Activated CD8-positive, alpha-beta memory T cell treated with anti-CD3 and anti-CD28 coated beads, Interleukin-2, amount 10 ng/mL, durations not matched to agents 7 days and 5 days (primary cell): ENCODE measurements at regions not wholly inside any gene's neighbourhood (a gene's known extent, or its start where the extent isn't known, plus 50 kb on each side); places are given as distances from the start of the nearest gene placed in this dataset.

Experiments
- ATAC-seq: fragments of 150-1000 bp; cut with Tn5 transposase; one replicate; pipeline ENCODE4 v1.10.0; 2021; ENCODE audit warnings: moderate library complexity
- CTCF ChIA-PET: fragments of 350-600 bp; sonication (Branson Sonifier 250); formaldehyde crosslinking; loops from one replicate; lab custom pipeline; 2021; ENCODE audit warnings: antibody characterized with exemption; lab: Charles Lee
- DNase-seq: peaks from one replicate; pipeline ENCODE4 v3.0.0-alpha.2; 2020
- H3K27ac Mint-ChIP-seq: one replicate; pipeline ENCODE4 v1.8.0; 2021; ENCODE audit warnings: mild to moderate bottlenecking, mixed read lengths
- H3K27me3 Mint-ChIP-seq: one replicate; pipeline ENCODE4 v1.8.0; 2021; ENCODE audit warnings: mixed read lengths
- H3K36me3 Mint-ChIP-seq: one replicate; pipeline ENCODE4 v1.8.0; 2021; ENCODE audit warnings: mild to moderate bottlenecking, mixed read lengths
- H3K4me1 Mint-ChIP-seq: one replicate; pipeline ENCODE4 v1.8.0; 2021; ENCODE audit warnings: mixed read lengths
- H3K4me3 Mint-ChIP-seq: one replicate; pipeline ENCODE4 v1.8.0; 2021; ENCODE audit warnings: mild to moderate bottlenecking, moderate library complexity, mixed read lengths
- H3K9me3 Mint-ChIP-seq: one replicate; pipeline ENCODE4 v1.8.0; 2022; ENCODE audit warnings: low read depth, mixed read lengths

DNA sequence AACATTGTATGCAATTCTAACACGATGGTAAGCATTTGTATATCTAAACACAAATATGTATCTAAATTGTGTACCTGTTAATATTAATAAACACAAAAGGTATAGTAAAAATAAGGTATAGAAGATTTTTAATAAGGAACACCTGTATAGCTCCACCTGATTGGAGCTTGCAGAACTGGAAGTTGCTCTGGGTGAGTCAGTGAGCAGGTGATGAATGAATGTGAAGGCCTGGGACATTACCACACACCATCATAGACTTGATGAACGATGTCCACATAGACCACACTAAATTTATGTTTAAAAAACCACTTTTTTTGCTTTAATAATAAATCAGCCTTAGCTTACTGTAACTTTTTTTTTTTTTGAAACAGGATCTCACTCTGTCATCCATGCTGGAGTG is 97.6 kb upstream of the CLMP start:
- no peak overlapping the region for H3K27ac Mint-ChIP-seq
- peaks cover 15% of the 10 kb centered on the region for H3K27me3 Mint-ChIP-seq
- ATAC-seq (no peak), DNase-seq (no peak)
- no peaks in the 10 kb centered on the region for H3K4me1 Mint-ChIP-seq
- no peaks in the 10 kb centered on the region for H3K36me3 Mint-ChIP-seq
- no peak overlapping the region for H3K4me3 Mint-ChIP-seq
- CTCF ChIA-PET: interaction anchor here (1.0 kb wide), 1 partner anchor 181 kb away, joined by 3 read pairs; no protein-coding TSS in a partner anchor
- H3K9me3 Mint-ChIP-seq: no peaks in the 10 kb centered on the region

DNA sequence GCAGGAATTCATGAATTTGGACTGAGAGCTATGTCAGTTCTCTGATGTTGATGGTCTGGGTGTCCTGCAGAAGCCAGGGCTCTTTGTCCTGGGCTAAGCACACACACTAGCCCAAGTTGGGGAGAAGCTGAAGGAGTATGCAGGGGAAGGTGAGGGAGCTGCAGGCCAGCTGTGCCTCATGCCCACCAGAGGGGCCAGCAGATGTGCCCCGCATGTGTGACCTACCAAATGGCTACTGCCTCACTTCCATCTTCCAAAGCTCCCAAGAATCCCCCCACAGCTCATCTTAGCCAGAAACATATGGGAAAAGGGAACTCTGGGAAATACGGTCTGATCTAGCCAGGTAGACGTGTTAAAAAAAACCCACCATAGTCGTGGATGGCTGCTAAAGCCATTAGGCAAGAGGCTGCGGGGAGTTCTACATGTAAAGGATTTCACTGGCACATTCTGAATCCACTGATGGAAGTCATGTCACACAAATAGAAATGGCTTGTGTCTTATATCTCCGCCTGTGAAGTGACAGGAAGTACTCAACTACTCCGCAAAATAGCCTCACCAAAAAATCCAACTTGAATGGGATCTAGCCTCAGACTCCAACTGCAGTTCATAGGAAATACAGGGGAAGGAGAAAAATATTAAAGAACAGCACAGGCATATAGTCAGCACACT is 96.3 kb upstream of the CLMP start:
- no peaks in the 10 kb centered on the region for H3K9me3 Mint-ChIP-seq
- ATAC-seq (no peak), DNase-seq (no peak)
- no peaks in the 10 kb centered on the region for H3K4me1 Mint-ChIP-seq
- H3K4me3 Mint-ChIP-seq: no peak overlapping the region
- H3K36me3 Mint-ChIP-seq: no peaks in the 10 kb centered on the region
- no peak overlapping the region for H3K27ac Mint-ChIP-seq
- CTCF ChIA-PET: interaction anchor here (0.6 to 1.5 kb wide), 2 partner anchors 10 to 289 kb away, joined by 3 to 5 read pairs; no protein-coding TSS in a partner anchor
- peaks cover 21% of the 10 kb centered on the region for H3K27me3 Mint-ChIP-seq

DNA sequence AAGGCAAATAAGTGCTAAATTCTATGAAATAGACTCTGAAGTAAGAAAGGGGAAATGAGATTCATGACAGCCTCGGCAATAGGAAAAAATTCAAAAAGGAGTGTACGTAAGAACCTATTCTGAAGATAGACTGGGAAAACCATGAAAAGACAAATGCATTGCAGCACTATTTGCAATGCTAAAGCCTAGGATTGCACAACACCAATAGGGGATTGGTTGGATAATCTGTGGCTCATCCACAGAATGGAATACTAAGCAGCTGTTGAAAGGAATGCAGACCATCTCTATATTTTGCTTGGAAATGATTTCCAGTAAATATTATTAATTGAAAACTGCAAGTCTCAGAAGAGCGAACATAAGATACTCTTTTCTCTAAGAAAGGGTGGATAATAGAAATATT is 91.7 kb upstream of the CLMP start:
- Mint-ChIP-seq H3K4me1 (no peaks in the 10 kb centered on the region), H3K27ac (no peak overlapping the region), H3K36me3 (no peaks in the 10 kb centered on the region), H3K4me3 (no peak overlapping the region), H3K27me3 (peaks cover 51% of the 10 kb centered on the region), H3K9me3 (no peaks in the 10 kb centered on the region)
- no peak for ATAC-seq
- CTCF ChIA-PET: interaction anchor here (1.4 to 2.3 kb wide), 2 partner anchors 14 to 25 kb away, joined by 5 to 8 read pairs; no protein-coding TSS in a partner anchor
- no peak for DNase-seq

DNA sequence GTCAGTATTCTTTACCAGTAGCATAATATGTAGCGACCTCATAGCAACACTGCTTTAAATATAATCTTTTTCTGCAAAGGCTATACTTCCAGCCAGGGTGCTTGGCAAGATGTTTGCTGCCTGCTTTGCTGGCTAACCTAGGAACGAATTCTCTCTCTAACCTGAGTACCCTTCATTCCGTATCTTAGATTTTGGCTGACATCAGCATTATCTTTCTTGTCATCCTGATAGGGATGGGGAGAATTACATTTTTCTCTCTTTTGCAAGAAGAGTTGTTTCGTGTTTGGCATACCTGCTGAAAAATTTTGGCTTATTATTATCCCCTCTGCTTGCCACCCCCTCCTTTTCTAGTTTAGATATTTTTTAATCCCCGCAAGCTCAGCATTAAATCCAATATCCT is 91.2 kb upstream of the CLMP start:
- Mint-ChIP-seq H3K4me1 (no peaks in the 10 kb centered on the region), H3K36me3 (no peaks in the 10 kb centered on the region), H3K27ac (no peak overlapping the region), H3K4me3 (no peak overlapping the region), H3K9me3 (no peaks in the 10 kb centered on the region), H3K27me3 (peaks cover 56% of the 10 kb centered on the region)
- DNase-seq (no peak), ATAC-seq (no peak)
- CTCF ChIA-PET: interaction anchor here (2.3 kb wide), 1 partner anchor 25 kb away, joined by 8 read pairs; no protein-coding TSS in a partner anchor

DNA sequence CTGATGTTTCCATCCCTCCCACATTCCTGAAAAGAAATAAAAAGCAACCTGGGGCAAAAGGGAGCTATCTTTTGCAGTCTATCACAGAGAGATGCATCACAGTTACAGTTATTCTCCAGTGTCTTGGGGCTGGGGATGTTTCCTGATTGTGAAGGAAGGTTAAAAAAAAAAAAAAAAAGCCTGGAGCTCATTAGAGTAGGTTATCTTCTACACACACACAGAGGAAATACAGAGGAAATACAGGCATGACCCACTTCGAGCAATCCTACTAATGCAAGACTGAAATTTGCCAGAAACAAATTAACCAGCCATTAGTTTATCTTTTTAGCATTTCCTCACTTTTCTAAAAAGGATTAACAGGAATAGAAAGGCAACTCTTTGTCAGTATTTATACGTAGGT is 89.4 kb upstream of the CLMP start:
- H3K36me3 Mint-ChIP-seq: no peaks in the 10 kb centered on the region
- peaks cover 67% of the 10 kb centered on the region for H3K27me3 Mint-ChIP-seq
- H3K9me3 Mint-ChIP-seq: no peaks in the 10 kb centered on the region
- no peak overlapping the region for H3K27ac Mint-ChIP-seq
- no peak for ATAC-seq
- no peaks in the 10 kb centered on the region for H3K4me1 Mint-ChIP-seq
- no peak for DNase-seq
- CTCF ChIA-PET: interaction anchor here (0.7 to 0.8 kb wide), 2 partner anchors 23 to 369 kb away, joined by 3 read pairs; no protein-coding TSS in a partner anchor
- no peak overlapping the region for H3K4me3 Mint-ChIP-seq

DNA sequence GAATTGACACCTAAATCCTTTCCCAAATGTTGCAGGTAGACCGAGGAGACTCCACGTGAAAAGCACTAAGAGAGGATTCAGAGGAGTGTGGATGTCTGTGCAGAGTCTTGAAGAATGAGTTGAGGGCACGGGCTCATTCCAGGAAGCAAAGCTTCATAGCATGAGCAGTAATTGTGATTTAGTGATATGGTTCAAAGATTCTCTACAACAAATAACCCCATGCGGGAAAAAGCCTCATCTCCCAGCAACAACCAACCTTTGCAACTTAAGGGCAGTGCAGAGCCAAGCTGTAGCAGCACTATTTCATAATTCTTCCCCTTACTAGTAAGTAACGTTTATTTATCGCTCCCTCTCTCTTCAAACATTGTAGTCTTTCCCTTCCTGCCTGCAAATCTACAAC is 87.5 kb upstream of the CLMP start:
- no peaks in the 10 kb centered on the region for H3K9me3 Mint-ChIP-seq
- peaks cover 74% of the 10 kb centered on the region for H3K27me3 Mint-ChIP-seq
- no peaks in the 10 kb centered on the region for H3K36me3 Mint-ChIP-seq
- no peaks in the 10 kb centered on the region for H3K4me1 Mint-ChIP-seq
- H3K4me3 Mint-ChIP-seq: no peak overlapping the region
- DNase-seq: no peak
- no peak for ATAC-seq
- no peak overlapping the region for H3K27ac Mint-ChIP-seq
- CTCF ChIA-PET: interaction anchor here (1.0 kb wide), 1 partner anchor 21 kb away, joined by 5 read pairs; no protein-coding TSS in a partner anchor

DNA sequence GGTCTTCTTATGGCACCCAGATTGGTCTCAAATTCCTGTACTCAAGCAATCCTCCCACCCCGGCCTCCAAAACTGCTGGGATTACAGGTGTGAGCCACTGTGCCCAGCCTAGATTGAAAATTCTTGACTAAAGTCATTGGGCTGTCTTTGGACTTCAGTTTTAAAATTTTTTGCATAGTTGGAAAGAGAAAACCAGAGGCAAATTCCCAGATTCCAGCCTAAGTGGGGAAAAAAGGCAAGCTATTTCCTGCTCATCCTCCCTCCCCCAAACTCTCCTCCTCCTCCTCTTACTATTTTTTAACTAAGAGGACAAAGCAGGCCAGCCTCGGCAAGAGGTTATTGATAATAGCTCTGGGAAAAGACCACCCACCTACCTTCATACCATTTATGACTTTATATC is 78.6 kb upstream of the CLMP start:
- H3K4me3 Mint-ChIP-seq: no peak overlapping the region
- peaks cover 23% of the 10 kb centered on the region for H3K27me3 Mint-ChIP-seq
- ATAC-seq (no peak), DNase-seq (no peak)
- CTCF ChIA-PET: interaction anchor here (1.0 to 2.2 kb wide), 2 partner anchors 12 to 28 kb away, joined by 3 to 8 read pairs; no protein-coding TSS in a partner anchor
- H3K9me3 Mint-ChIP-seq: no peaks in the 10 kb centered on the region
- no peaks in the 10 kb centered on the region for H3K4me1 Mint-ChIP-seq
- H3K36me3 Mint-ChIP-seq: no peaks in the 10 kb centered on the region
- H3K27ac Mint-ChIP-seq: no peak overlapping the region

DNA sequence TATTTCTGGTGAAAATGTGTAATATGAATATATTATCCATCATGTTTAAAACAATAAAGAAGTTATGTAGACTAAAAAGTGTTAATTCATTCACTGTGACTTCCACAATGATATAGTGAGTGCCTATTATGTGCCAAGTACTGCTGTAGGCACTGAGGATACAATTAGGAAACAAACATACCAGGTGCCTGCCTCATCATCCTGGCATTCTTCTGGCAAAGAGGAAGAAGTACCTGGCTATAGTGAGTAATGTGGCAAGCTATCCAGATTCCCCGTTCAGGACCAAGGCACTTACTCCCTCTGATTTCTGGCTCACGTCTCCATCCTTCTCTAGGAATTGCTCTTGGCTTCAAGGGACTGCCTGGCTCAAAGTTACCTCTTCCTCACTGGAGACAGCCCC is 77.5 kb upstream of the CLMP start:
- H3K4me3 Mint-ChIP-seq: no peak overlapping the region
- peaks cover 19% of the 10 kb centered on the region for H3K27me3 Mint-ChIP-seq
- H3K4me1 Mint-ChIP-seq: peaks cover 6% of the 10 kb centered on the region
- no peaks in the 10 kb centered on the region for H3K9me3 Mint-ChIP-seq
- no peaks in the 10 kb centered on the region for H3K36me3 Mint-ChIP-seq
- no peak overlapping the region for H3K27ac Mint-ChIP-seq
- DNase-seq (no peak), ATAC-seq (no peak)
- CTCF ChIA-PET: interaction anchor here (1.5 to 2.2 kb wide), 2 partner anchors 11 kb away, joined by 8 read pairs; no protein-coding TSS in a partner anchor

DNA sequence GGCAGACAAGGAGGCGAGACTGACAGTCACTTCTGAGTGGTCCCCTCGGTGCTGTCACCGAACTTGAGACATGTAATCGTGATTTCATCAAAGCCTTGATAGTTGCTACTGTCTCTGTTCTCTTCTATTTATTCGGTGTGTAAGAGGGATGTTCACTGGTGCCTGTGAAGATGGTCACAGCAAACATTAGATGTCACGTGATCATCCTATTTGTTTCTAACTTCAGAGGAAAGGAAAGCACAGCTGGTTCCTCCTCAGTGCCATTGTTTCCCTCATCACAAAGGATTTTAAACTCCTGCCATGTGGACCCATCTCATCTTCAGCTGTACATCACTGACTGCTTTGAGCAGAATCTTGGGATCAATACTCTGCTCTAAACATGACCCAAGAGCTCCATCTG is 73.1 kb upstream of the CLMP start:
- Mint-ChIP-seq H3K27ac (no peak overlapping the region), H3K4me3 (no peak overlapping the region), H3K4me1 (peaks cover 13% of the 10 kb centered on the region), H3K36me3 (no peaks in the 10 kb centered on the region), H3K9me3 (no peaks in the 10 kb centered on the region), H3K27me3 (peaks cover 44% of the 10 kb centered on the region)
- DNase-seq (no peak), ATAC-seq (no peak)
- CTCF ChIA-PET: no interaction called here

DNA sequence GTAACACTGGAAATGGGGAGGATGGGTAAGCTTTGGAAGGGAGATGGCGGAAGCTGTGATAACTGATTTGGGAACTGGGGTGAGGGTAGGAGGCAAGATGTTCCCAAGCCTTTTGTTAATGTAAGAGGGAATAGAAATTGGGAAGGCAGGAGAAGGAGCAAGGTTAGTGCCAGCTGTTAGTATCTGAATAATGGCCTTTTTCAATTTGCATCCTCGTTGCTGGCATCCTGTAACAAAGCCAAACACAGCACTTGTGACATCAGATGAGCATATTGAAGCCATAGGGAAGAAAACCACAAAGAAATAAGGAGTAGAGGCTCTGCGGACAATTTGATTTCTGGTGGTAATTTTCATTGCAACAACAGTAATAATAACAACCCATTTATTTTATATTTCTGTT is 70.9 kb upstream of the CLMP start:
- Mint-ChIP-seq H3K4me3 (no peak overlapping the region), H3K27ac (no peak overlapping the region), H3K27me3 (peaks cover 52% of the 10 kb centered on the region), H3K9me3 (no peaks in the 10 kb centered on the region), H3K36me3 (no peaks in the 10 kb centered on the region), H3K4me1 (peaks cover 19% of the 10 kb centered on the region)
- DNase-seq (no peak), ATAC-seq (no peak)
- CTCF ChIA-PET: interaction anchor here (1.0 kb wide), 1 partner anchor 155 kb away, joined by 4 read pairs; no protein-coding TSS in a partner anchor

DNA sequence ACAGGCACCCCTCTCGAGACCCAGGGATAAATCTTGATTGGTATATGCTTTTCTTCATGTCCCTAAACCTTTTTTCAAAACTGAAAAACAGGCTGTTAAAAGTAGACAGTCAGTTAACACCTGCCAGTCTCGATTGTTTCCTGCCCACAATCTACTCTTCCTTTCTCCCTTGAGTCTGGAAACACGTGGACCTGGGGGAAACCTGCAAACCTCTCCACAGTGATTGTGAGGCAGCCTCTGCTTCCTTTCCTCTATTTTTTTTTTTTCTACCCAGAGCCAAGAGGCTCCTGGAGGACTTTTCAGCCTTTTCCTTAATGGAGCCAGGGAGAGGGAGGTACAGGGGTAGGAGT is 69.4 kb upstream of the CLMP start:
- Mint-ChIP-seq H3K27me3 (peaks cover 52% of the 10 kb centered on the region), H3K9me3 (no peaks in the 10 kb centered on the region), H3K4me1 (peaks cover 19% of the 10 kb centered on the region), H3K36me3 (no peaks in the 10 kb centered on the region), H3K27ac (no peak overlapping the region), H3K4me3 (no peak overlapping the region)
- ATAC-seq: peak; percentile 18
- DNase-seq: no peak
- CTCF ChIA-PET: interaction anchor here (7.3 kb wide), 1 partner anchor 155 kb away, joined by 65 read pairs; no protein-coding TSS in a partner anchor

DNA sequence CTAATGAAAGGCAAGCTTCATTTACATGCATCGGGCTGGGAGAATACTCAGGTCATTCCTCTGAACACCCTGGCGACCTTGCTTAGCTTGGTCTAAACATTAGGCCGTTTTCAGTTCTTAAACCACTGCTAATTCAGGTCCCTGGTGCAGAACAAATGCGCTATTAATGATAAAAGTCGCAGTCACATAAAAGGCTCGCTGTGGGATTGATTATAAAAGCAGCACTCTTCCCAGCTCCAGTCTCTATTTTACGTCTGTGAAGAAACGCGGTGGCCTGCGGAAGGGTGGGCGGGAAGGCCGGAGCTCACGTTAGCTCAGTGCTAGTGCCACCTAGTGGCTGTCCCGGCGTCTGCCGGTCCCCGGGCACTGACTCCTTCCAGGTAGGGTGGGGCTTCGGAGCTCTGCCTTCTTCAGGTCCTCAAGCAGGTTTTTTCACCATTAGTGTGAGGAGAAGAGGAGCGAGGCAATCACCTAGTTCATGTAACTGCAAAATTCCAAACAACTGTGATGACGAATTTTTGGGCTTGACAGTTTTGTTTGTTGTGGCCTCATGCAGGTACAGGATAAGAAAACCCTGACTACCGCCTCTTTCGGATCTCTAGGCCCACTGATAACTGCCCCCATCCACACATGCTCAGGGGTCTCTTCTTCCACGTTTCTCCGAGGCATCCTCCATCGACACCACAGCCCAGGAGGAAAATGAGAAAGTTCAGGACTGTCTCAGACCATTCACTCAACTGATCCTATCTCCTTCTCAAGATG is 66.5 kb upstream of the CLMP start:
- DNase-seq (peak; percentile 78), ATAC-seq (peak; percentile 82)
- no peak overlapping the region for H3K4me3 Mint-ChIP-seq
- CTCF ChIA-PET: interaction anchor here (0.6 to 7.3 kb wide), 55 partner anchors 8 to 450 kb away, joined by 3 to 65 read pairs (median 4); no protein-coding TSS in a partner anchor
- peaks cover 16% of the 10 kb centered on the region for H3K4me1 Mint-ChIP-seq
- H3K36me3 Mint-ChIP-seq: peaks cover 3% of the 10 kb centered on the region
- peaks cover 53% of the 10 kb centered on the region for H3K27me3 Mint-ChIP-seq
- no peaks in the 10 kb centered on the region for H3K9me3 Mint-ChIP-seq
- H3K27ac Mint-ChIP-seq: no peak overlapping the region

DNA sequence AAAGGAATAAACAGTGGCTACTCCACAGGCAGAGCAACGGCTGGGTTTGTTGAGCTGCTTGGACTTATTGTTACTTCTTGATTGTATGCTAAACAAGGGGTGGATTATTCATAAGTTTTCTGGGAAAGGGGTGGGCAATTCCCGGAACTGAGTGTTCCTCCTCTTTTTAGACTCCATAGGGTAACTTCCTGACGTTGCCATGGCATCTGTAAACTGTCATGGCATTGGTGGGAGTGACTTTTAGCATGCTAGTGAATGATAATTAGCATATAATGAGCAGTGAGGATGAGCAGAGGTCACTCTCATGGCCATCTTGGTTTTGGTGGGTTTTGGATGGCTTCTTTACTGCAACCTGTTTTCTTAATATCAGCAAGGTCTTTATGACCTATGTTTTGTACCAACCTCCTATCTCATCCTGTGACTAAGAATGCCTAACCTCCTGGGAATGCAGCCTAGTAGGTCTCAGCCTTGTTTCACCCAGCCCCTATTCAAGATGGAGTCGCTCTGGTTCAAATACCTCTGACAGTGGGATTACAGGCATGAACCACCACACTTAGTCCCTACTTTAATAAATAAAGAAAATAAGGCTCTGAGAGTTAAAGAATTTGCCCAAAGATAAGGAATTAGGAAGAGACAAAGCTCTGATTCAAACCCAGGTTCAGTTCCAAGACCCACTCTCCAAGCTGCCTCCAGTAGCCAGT is 65.6 kb upstream of the CLMP start:
- H3K4me1 Mint-ChIP-seq: peaks cover 16% of the 10 kb centered on the region

More for the DNA sequence above, 65.6 kb upstream of the CLMP start:
- no peak for DNase-seq
- peaks cover 3% of the 10 kb centered on the region for H3K36me3 Mint-ChIP-seq
- CTCF ChIA-PET: interaction anchor here (0.6 to 7.3 kb wide), 49 partner anchors 9 to 451 kb away, joined by 3 to 65 read pairs (median 4); no protein-coding TSS in a partner anchor
- ATAC-seq: no peak
- no peak overlapping the region for H3K27ac Mint-ChIP-seq
- no peak overlapping the region for H3K4me3 Mint-ChIP-seq
- no peaks in the 10 kb centered on the region for H3K9me3 Mint-ChIP-seq
- H3K27me3 Mint-ChIP-seq: peaks cover 54% of the 10 kb centered on the region
